Endothelial cell of umbilical vein (primary cell): ENCODE measurements at regions not wholly inside any gene's neighbourhood (a gene's known extent, or its start where the extent isn't known, plus 50 kb on each side); places are given as distances from the start of the nearest gene placed in this dataset.

Source experiments
- MAX ChIP-seq: IDR thresholded peaks from 2 replicates; pipeline ENCODE4 v1.6.1; 2011; ENCODE audit not compliant: insufficient read depth, insufficient read length
- MYC ChIP-seq: IDR thresholded peaks from one replicate; pipeline ENCODE4 v1.6.1; 2011; ENCODE audit warnings: mild to moderate bottlenecking, low read depth, low read length
- POLR2A ChIP-seq: IDR thresholded peaks from 2 replicates; pipeline ENCODE4 v1.6.1; 2012; ENCODE audit warnings: low read depth, mild to moderate bottlenecking, control low read depth, low read length
- POLR2AphosphoS5 ChIP-seq: IDR thresholded peaks from 2 replicates; pipeline ENCODE4 v1.6.1; 2012; ENCODE audit warnings: low read depth, mild to moderate bottlenecking, control low read depth, low read length, moderate library complexity; ENCODE audit not compliant: insufficient read depth
- TF ChIP-seq, protein P1 (sequence below), 2 donors: IDR thresholded peaks; 1 replicate in 1 of 2; 2 replicates in 1 of 2; pipeline ENCODE4 v1.5.1; 2011; ENCODE audit warnings: low read length in 2 of 2, mild to moderate bottlenecking in 2 of 2, moderate library complexity in 2 of 2, control low read depth in 1 of 2, inconsistent platforms in 1 of 2, low read depth in 1 of 2; ENCODE audit not compliant: insufficient read depth in 1 of 2; ENCODE audit errors: extremely low read depth in 1 of 2

DNA sequence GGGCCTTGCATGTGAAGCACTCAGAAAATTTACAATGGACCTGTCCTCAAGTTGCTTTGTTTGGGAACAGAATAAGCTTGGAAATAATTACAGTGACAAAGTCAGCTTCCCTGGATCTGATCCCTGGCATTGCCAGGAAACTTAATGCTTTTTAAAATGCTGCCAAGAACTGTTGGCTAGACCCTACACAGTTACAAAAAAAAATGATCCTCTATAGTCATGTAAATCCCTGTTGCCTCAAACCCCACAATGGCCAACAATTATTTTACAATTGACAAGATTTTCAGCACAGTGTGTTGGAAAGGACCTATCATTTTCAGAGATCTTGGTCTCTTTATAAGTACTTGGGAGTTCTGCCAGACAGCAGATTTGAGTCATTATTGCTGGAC lies 470.4 kb upstream of the ACVR2A start:
- TF ChIP-seq, protein P1, sequence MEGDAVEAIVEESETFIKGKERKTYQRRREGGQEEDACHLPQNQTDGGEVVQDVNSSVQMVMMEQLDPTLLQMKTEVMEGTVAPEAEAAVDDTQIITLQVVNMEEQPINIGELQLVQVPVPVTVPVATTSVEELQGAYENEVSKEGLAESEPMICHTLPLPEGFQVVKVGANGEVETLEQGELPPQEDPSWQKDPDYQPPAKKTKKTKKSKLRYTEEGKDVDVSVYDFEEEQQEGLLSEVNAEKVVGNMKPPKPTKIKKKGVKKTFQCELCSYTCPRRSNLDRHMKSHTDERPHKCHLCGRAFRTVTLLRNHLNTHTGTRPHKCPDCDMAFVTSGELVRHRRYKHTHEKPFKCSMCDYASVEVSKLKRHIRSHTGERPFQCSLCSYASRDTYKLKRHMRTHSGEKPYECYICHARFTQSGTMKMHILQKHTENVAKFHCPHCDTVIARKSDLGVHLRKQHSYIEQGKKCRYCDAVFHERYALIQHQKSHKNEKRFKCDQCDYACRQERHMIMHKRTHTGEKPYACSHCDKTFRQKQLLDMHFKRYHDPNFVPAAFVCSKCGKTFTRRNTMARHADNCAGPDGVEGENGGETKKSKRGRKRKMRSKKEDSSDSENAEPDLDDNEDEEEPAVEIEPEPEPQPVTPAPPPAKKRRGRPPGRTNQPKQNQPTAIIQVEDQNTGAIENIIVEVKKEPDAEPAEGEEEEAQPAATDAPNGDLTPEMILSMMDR (IDR thresholded peaks at IDR 0.05; ENCODE audit: extremely low read depth in 1 of 2, insufficient read depth in 1 of 2, low read depth in 1 of 2, low read length in 2 of 2): no peak
- no peak for TF ChIP-seq POLR2A
- TF ChIP-seq MYC: no peak
- TF ChIP-seq MAX: no peak
- no peak for TF ChIP-seq POLR2AphosphoS5
